ENCODE measurements at regions not wholly inside any gene's neighbourhood (a gene's known extent, or its start where the extent isn't known, plus 50 kb on each side); places are given as distances from the start of the nearest gene placed in this dataset.

DNA sequence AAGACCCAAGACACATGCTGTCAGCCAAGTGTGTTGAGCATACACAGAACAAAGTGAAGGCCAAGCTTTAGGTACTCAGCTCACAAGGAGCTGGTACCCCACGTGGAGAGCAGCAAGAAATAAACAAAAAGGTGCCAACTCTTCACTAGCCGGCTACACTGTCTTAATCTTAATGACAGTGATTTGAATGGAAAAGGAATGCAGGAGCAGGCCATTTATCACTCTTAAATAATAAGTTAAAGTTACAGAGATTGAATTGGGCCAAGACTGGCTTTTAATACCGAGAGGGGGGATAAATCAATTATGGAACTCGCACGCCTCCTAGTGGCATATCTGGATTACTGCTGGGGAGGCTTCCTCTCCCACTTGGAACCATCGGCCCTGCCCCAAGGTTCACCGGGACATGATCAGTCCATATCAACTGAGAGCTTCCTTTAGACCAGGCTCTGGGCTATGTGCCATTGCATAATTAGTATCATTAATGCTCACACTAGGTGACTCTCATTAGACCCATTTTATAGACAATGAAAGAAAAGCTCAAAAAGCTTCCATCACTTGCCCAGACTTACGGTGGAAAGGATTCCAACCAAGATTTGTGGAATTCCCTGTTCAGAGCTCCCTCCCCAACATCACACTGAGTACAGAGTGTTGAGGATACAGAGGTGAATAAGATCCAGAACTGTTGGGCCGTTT, 94.0 kb downstream of the ACTL7B start:
- TF ChIP-seq YY1 (IDR thresholded peaks at IDR 0.05; ENCODE audit: insufficient read depth, insufficient read length) (no peak), ZNF274 (IDR thresholded peaks at IDR 0.05; ENCODE audit: low read depth, low read length) (no peak), SUZ12 (IDR thresholded peaks at IDR 0.05; ENCODE audit: extremely low read depth, insufficient read depth, insufficient read length) (no peak)

All from NT2/D1 (cell line).